Trophoblast cell (in vitro differentiated cells and primary cell): ENCODE measurements at regions not wholly inside any gene's neighbourhood (a gene's known extent, or its start where the extent isn't known, plus 50 kb on each side); places are given as distances from the start of the nearest gene placed in this dataset.

Experiments used
- DNase-seq, 2 donors: peaks; one replicate each; pipeline ENCODE4 v3.0.0-alpha.2; 2016
- H2AFZ ChIP-seq: 2 replicates; pipeline ENCODE4 v1.6.1; 2013; ENCODE audit warnings: low read length, moderate library complexity, mild to moderate bottlenecking; ENCODE audit not compliant: insufficient read depth, poor library complexity
- H2AK5ac ChIP-seq: 2 replicates; pipeline ENCODE4 v1.6.1; 2013; ENCODE audit warnings: mild to moderate bottlenecking, low read length
- H2BK120ac ChIP-seq: 2 replicates; pipeline ENCODE4 v1.6.1; 2013; ENCODE audit warnings: low read length, mild to moderate bottlenecking, moderate library complexity; ENCODE audit not compliant: insufficient read depth, poor library complexity
- H2BK12ac ChIP-seq: 2 replicates; pipeline ENCODE4 v1.6.1; 2013; ENCODE audit warnings: mild to moderate bottlenecking, low read length, moderate library complexity
- H2BK5ac ChIP-seq: 2 replicates; pipeline ENCODE4 v1.6.1; 2013; ENCODE audit warnings: low read length, low read depth, moderate library complexity, mild to moderate bottlenecking; ENCODE audit not compliant: poor library complexity
- H3K14ac ChIP-seq: 2 replicates; pipeline ENCODE4 v1.6.1; 2013; ENCODE audit warnings: mild to moderate bottlenecking, low read length
- H3K18ac ChIP-seq: 2 replicates; pipeline ENCODE4 v1.6.1; 2013; ENCODE audit warnings: mild to moderate bottlenecking, low read length
- H3K23ac ChIP-seq: 2 replicates; pipeline ENCODE4 v1.6.1; 2013; ENCODE audit warnings: low read length
- H3K27ac ChIP-seq: 2 replicates; pipeline ENCODE4 v1.5.1; 2013; ENCODE audit warnings: low read depth, mild to moderate bottlenecking, inconsistent platforms, low read length, moderate library complexity
- H3K27me3 ChIP-seq: 2 replicates; pipeline ENCODE4 v1.6.1; 2013; ENCODE audit warnings: inconsistent platforms, mild to moderate bottlenecking, low read length, moderate library complexity; ENCODE audit not compliant: insufficient read depth
- H3K36me3 ChIP-seq, 2 experiments: 1 replicate in 1 of 2; 2 replicates in 1 of 2; pipeline ENCODE4 v1.6.1; 2013; ENCODE audit warnings: low read length in 2 of 2, mild to moderate bottlenecking in 2 of 2, moderate library complexity in 1 of 2; ENCODE audit not compliant: insufficient read depth in 2 of 2, control insufficient read depth in 1 of 2
- H3K4ac ChIP-seq: 2 replicates; pipeline ENCODE4 v1.6.1; 2013; ENCODE audit warnings: low read depth, mild to moderate bottlenecking, low read length, moderate library complexity
- H3K4me1 ChIP-seq, 2 experiments: 1 replicate in 1 of 2; 2 replicates in 1 of 2; pipeline ENCODE4 v1.6.1; 2013; ENCODE audit warnings: low read length in 2 of 2, mild to moderate bottlenecking in 2 of 2, moderate library complexity in 1 of 2; ENCODE audit not compliant: insufficient read depth in 2 of 2, control insufficient read depth in 1 of 2
- H3K4me2 ChIP-seq: 2 replicates; pipeline ENCODE4 v1.6.1; 2013; ENCODE audit warnings: inconsistent platforms, mild to moderate bottlenecking, low read length, moderate library complexity
- H3K4me3 ChIP-seq: 2 replicates; pipeline ENCODE4 v1.5.1; 2013; ENCODE audit warnings: mild to moderate bottlenecking, low read depth, low read length, inconsistent platforms
- H3K79me1 ChIP-seq: one replicate; pipeline ENCODE4 v1.6.1; 2013; ENCODE audit warnings: low read length
- H3K79me2 ChIP-seq: 2 replicates; pipeline ENCODE4 v1.6.1; 2013; ENCODE audit warnings: low read length, mild to moderate bottlenecking; ENCODE audit not compliant: control insufficient read depth, insufficient read depth, poor library complexity
- H3K9ac ChIP-seq: 2 replicates; pipeline ENCODE4 v1.6.1; 2013; ENCODE audit warnings: mild to moderate bottlenecking, low read length
- H3K9me3 ChIP-seq: 2 replicates; pipeline ENCODE4 v1.6.1; 2013; ENCODE audit warnings: low read depth, mild to moderate bottlenecking, control low read depth, inconsistent platforms, low read length; ENCODE audit not compliant: insufficient read depth
- H4K12ac ChIP-seq: 2 replicates; pipeline ENCODE4 v1.6.1; 2013; ENCODE audit warnings: low read depth, mild to moderate bottlenecking, low read length, moderate library complexity
- H4K8ac ChIP-seq: 2 replicates; pipeline ENCODE4 v1.6.1; 2013; ENCODE audit warnings: low read depth, mild to moderate bottlenecking, low read length, moderate library complexity
- H4K91ac ChIP-seq: one replicate; pipeline ENCODE4 v1.6.1; 2013; ENCODE audit warnings: low read depth, mild to moderate bottlenecking, low read length, moderate library complexity
- WGBS: extraction: QIAGEN DNeasy Blood & Tissue Kit; methylation state at CpG from one replicate; pipeline ENCODE4 v1.1.7; 2013; ENCODE audit warnings: missing lambda C conversion rate; ENCODE audit not compliant: insufficient read length, insufficient coverage; ENCODE audit errors: extremely low coverage; 5-methylcytosine and 5-hydroxymethylcytosine counted together

- no peak overlapping the region for H4K91ac ChIP-seq
- no peak overlapping the region for H4K8ac ChIP-seq
- H3K14ac ChIP-seq = no peak overlapping the region
- no peak overlapping the region for H3K4me2 ChIP-seq
- no peak overlapping the region for H3K23ac ChIP-seq
- no peak overlapping the region for H2BK5ac ChIP-seq
- DNase-seq = no peak
- no peak overlapping the region for H3K4me3 ChIP-seq
- no peak overlapping the region for H3K27ac ChIP-seq
- H4K12ac ChIP-seq = no peak overlapping the region
- no peak overlapping the region for H2AK5ac ChIP-seq
- H2AFZ ChIP-seq = no peak overlapping the region
- no CpG with 5 or more reads among the region's 1 CpG for WGBS
- H3K4me1 ChIP-seq = no peaks in the 10 kb centered on the region
- H3K18ac ChIP-seq = no peak overlapping the region
- H2BK120ac ChIP-seq = no peak overlapping the region
- no peaks in the 10 kb centered on the region for H3K79me2 ChIP-seq
- H3K79me1 ChIP-seq = no peaks in the 10 kb centered on the region
- no peaks in the 10 kb centered on the region for H3K27me3 ChIP-seq
- H2BK12ac ChIP-seq = no peak overlapping the region
- H3K4ac ChIP-seq = no peak overlapping the region
- H3K9me3 ChIP-seq = peaks cover 8% of the 10 kb centered on the region
- no peaks in the 10 kb centered on the region for H3K36me3 ChIP-seq
- no peak overlapping the region for H3K9ac ChIP-seq
Measured at GRCh38 chr1:116299248-116299647, 73.8 kb upstream of the ATP1A1 start.

- Histone ChIP-seq H2AFZ (no peak overlapping the region), H3K4ac (no peak overlapping the region), H2BK5ac (no peak overlapping the region), H3K27ac (no peak overlapping the region), H3K18ac (no peak overlapping the region), H3K36me3 (no peaks in the 10 kb centered on the region), H2BK120ac (no peak overlapping the region), H3K14ac (no peak overlapping the region), H3K4me3 (no peak overlapping the region), H3K23ac (no peak overlapping the region), H3K79me1 (no peaks in the 10 kb centered on the region), H3K9ac (no peak overlapping the region), H3K79me2 (no peaks in the 10 kb centered on the region), H3K4me2 (no peak overlapping the region), H2AK5ac (no peak overlapping the region), H4K8ac (no peak overlapping the region), H4K12ac (no peak overlapping the region), H2BK12ac (no peak overlapping the region), H3K4me1 (no peaks in the 10 kb centered on the region), H4K91ac (no peak overlapping the region), H3K27me3 (no peaks in the 10 kb centered on the region), H3K9me3 (peaks cover 8% of the 10 kb centered on the region)
- no CpG with 5 or more reads among the region's 1 CpG for WGBS
- no peak for DNase-seq
Measured at GRCh38 chr1:116302281-116302680, 70.8 kb upstream of the ATP1A1 start.

- no peak overlapping the region for H3K4me2 ChIP-seq
- H3K27ac ChIP-seq = no peak overlapping the region
- no peak overlapping the region for H2AK5ac ChIP-seq
- peaks cover 2 to 3% of the 10 kb centered on the region in 2 experiments for H3K4me1 ChIP-seq
- H3K23ac ChIP-seq = no peak overlapping the region
- no peak overlapping the region for H4K91ac ChIP-seq
- no peak overlapping the region for H2AFZ ChIP-seq
- no peak overlapping the region for H3K4me3 ChIP-seq
- H3K4ac ChIP-seq = no peak overlapping the region
- H4K8ac ChIP-seq = no peak overlapping the region
- no peaks in the 10 kb centered on the region for H3K79me1 ChIP-seq
- H3K14ac ChIP-seq = no peak overlapping the region
- H4K12ac ChIP-seq = no peak overlapping the region
- H3K9me3 ChIP-seq = no peaks in the 10 kb centered on the region
- H3K36me3 ChIP-seq = no peaks in the 10 kb centered on the region
- H3K27me3 ChIP-seq = no peaks in the 10 kb centered on the region
- no peak overlapping the region for H2BK5ac ChIP-seq
- no peak overlapping the region for H2BK120ac ChIP-seq
- no peak overlapping the region for H3K9ac ChIP-seq
- H3K18ac ChIP-seq = no peak overlapping the region
- no peak for DNase-seq
- no peak overlapping the region for H2BK12ac ChIP-seq
- no peaks in the 10 kb centered on the region for H3K79me2 ChIP-seq
- no CpG with 5 or more reads among the region's 2 CpGs for WGBS
Measured at GRCh38 chr1:116306102-116306501, 66.9 kb upstream of the ATP1A1 start.

GRCh38 chr1:116306840-116307442 lies 66.1 kb upstream of the ATP1A1 start:
- H3K4me2 ChIP-seq = no peak overlapping the region
- no peaks in the 10 kb centered on the region for H3K79me1 ChIP-seq
- WGBS = no CpG with 5 or more reads among the region's 5 CpGs
- no peak overlapping the region for H2BK120ac ChIP-seq
- no peak overlapping the region for H3K4me3 ChIP-seq
- no peak overlapping the region for H3K4ac ChIP-seq
- no peaks in the 10 kb centered on the region for H3K36me3 ChIP-seq
- peaks cover 6 to 7% of the 10 kb centered on the region in 2 experiments for H3K4me1 ChIP-seq
- no peaks in the 10 kb centered on the region for H3K9me3 ChIP-seq
- no peak overlapping the region for H4K91ac ChIP-seq
- H4K12ac ChIP-seq = no peak overlapping the region
- no peak overlapping the region for H2AK5ac ChIP-seq
- no peak overlapping the region for H3K9ac ChIP-seq
- H2BK5ac ChIP-seq = no peak overlapping the region
- H3K27me3 ChIP-seq = no peaks in the 10 kb centered on the region
- H3K27ac ChIP-seq = no peak overlapping the region
- no peak overlapping the region for H3K14ac ChIP-seq
- H3K79me2 ChIP-seq = no peaks in the 10 kb centered on the region
- H2BK12ac ChIP-seq = no peak overlapping the region
- no peak overlapping the region for H4K8ac ChIP-seq
- DNase-seq = no peak
- H3K23ac ChIP-seq = no peak overlapping the region
- no peak overlapping the region for H3K18ac ChIP-seq
- no peak overlapping the region for H2AFZ ChIP-seq
